ENCODE measurements at regions not wholly inside any gene's neighbourhood (a gene's known extent, or its start where the extent isn't known, plus 50 kb on each side); places are given as distances from the start of the nearest gene placed in this dataset.
A peak's percentile ranks its signal among the peaks of the same experiment; 100 is the strongest.

DNA sequence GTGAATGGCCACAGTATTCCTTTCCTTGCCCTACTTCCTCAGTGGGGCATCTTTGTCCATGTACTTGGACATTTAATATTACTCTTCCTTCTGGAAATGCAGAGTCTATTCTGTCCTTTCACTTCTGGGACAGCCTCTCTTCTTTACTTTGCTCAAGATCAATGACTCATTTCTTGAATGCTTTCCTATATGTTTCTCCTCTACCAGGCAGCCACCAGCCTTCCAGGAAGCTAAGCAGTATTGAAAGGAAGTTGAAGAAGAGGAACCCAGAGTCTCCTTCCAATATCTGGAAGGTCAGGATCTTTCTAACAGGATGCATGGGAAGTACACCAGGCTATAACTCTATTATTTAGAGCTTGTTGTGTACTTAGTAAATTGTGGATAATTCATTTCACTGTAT lies 182.8 kb downstream of the CD47 start:
- H3K4me3 ChIP-seq, result no peak overlapping the region
- TF ChIP-seq CTCF (IDR thresholded peaks at IDR 0.05), result no peak
- H3K27ac ChIP-seq, result no peak overlapping the region
- DNase-seq (ENCODE audit: low spot score), result no peak

DNA sequence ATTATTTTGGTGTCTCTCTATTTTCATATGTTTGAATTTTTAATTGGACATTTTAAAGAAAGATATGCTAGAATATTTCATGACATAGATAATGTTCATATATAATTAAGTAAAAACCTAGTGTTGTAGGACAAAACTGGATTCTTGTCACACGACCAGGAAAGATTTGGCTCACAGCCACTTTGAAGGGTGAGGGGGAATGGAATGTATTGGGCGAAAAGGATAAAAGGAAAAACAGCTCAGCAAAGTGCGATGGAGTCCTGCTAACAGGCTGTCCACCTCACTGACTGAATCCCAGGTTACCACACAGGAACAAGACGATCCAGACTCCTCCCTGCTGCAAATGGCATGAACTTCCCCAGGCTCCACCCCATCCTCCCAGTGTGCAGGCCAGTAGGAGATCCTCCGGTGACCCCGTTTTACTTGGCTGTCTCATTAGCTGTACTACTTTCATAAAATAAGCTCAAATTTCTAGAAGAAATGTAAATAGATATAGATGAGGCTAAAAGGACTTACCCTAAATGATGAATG lies 186.2 kb downstream of the CD47 start:
- TF ChIP-seq CTCF (IDR thresholded peaks at IDR 0.05), result no peak
- peak overlapping the region in 1 of 2 donors; percentile 48 for H3K27ac ChIP-seq
- no peak for DNase-seq (ENCODE audit: low spot score)
- peak overlapping the region; percentile 46 for H3K4me3 ChIP-seq

- DNase-seq (ENCODE audit: low spot score), result no peak
- H3K4me3 ChIP-seq, result no peak overlapping the region
- TF ChIP-seq CTCF (IDR thresholded peaks at IDR 0.05), result no peak
- no peak overlapping the region for H3K27ac ChIP-seq
These were observed 190.7 kb downstream of the CD47 start for GRCh38 chr3:107899990-107900651.

DNA sequence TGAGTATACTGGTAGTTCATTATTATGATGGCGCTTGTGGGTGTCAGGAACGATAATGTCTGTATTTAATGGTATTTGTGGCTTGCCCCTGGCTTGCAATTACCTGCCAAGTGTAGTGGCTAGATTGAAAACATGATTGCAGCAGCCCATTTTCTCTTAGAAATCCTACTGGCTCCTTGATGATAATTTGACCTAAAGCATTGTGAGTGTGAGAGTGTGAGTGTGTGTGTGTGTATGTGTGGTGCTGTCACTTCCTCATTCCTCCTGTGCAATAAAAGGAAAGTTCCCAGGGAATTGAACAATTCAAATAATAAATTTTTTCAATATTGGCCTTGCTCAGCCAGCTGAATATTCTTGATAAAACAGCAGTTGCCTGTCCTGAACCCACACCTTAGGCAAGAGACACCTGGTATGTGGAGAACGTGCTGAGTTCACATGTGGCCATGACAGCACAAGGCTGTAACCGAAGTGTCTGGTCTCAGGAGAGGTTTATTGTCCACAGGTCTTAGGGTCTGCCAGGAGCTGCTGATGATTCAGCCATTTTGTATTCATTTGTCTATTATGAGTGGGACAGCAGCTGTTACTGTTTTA lies 193.3 kb downstream of the CD47 start:
- DNase-seq (ENCODE audit: low spot score), result no peak
- no peak overlapping the region for H3K27ac ChIP-seq
- H3K4me3 ChIP-seq, result no peak overlapping the region
- no peak for TF ChIP-seq CTCF (IDR thresholded peaks at IDR 0.05)

DNA sequence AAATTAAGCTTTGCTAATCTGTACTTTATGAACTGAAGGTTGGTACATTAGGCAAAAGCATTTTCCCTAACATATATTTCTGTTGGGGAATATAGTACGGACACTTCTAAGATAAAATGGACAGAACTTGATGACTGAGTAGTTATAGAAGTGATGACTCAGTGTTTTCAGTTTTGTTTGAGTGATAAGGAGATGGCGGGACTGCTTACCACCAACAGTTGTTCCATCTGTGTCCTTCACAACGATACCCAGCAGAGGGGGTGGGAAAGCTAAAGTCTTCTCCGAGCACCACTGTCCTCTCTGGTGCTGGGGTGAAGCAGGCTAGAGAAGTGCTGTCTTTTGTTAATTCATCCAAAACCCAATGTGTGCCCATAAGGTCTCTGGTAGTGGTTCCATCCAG lies 195.8 kb downstream of the CD47 start:
- no peak overlapping the region for H3K4me3 ChIP-seq
- H3K27ac ChIP-seq, result no peak overlapping the region
- no peak for DNase-seq (ENCODE audit: low spot score)
- no peak for TF ChIP-seq CTCF (IDR thresholded peaks at IDR 0.05)

DNA sequence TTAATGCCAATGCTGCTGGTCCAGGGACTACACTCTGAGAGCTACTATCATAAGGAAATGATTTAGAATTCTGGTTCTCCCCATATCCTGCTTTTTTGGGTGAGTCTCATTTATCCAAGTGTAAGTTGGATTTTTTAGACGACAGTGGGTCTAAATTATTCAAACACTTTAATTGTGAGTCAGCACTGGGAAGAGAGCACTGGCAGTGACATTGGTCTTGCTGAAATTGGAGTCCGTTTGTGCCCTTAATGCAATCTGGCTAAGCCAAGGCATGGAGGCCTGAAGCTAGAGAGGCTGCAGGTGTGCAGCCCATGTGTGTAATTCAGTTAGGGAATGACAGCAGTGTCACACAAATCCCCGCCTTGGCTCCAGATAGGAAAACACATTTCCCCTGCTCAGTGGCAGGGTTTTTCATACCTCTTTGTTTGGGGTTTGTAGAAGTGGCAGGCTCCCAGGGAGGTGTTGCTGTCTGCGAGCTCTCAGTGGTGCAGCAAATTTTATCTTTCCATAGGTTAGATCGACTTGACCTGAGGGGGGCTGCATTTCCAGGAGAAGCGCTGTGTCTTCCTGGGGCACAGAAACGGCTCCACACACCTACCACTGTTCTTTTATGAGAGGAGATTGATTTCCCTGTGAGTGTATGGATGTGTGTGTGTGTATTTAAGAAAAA lies 197.7 kb downstream of the CD47 start:
- DNase-seq (ENCODE audit: low spot score), result no peak
- TF ChIP-seq CTCF (IDR thresholded peaks at IDR 0.05), result no peak
- no peak overlapping the region for H3K4me3 ChIP-seq
- H3K27ac ChIP-seq, result no peak overlapping the region

All from coronary artery (tissue), 2 donors.